H1 (cell line): ENCODE measurements at regions not wholly inside any gene's neighbourhood (a gene's known extent, or its start where the extent isn't known, plus 50 kb on each side); places are given as distances from the start of the nearest gene placed in this dataset.

Experiments used
- BRCA1 ChIP-seq: IDR thresholded peaks from 2 replicates; pipeline ENCODE4 v1.6.1; 2012; ENCODE audit warnings: low read depth, low read length, improper control_type of control experiment
- CHD2 ChIP-seq: IDR thresholded peaks from 2 replicates; pipeline ENCODE4 v1.6.1; 2012; ENCODE audit warnings: low read length, improper control_type of control experiment
- FOSL1 ChIP-seq: IDR thresholded peaks from 2 replicates; pipeline ENCODE4 v1.6.1; 2011; ENCODE audit warnings: mild to moderate bottlenecking, low read depth, low read length, moderate library complexity; ENCODE audit not compliant: insufficient read depth
- GABPA ChIP-seq: IDR thresholded peaks from 2 replicates; pipeline ENCODE4 v1.6.1; 2011; ENCODE audit warnings: mild to moderate bottlenecking, low read length, moderate library complexity, borderline replicate concordance; ENCODE audit not compliant: insufficient read depth
- MAFK ChIP-seq: IDR thresholded peaks from 2 replicates; pipeline ENCODE4 v1.6.1; 2012; ENCODE audit warnings: low read depth, mild to moderate bottlenecking, improper control_type of control experiment, low read length
- POLR2A ChIP-seq, 2 experiments: IDR thresholded peaks; 1 replicate in 1 of 2; 2 replicates in 1 of 2; pipeline ENCODE4 v1.6.1; 2011; ENCODE audit warnings: low read depth in 2 of 2, low read length in 2 of 2, mild to moderate bottlenecking in 2 of 2; ENCODE audit errors: control extremely low read depth in 1 of 2
- SRF ChIP-seq: IDR thresholded peaks from 2 replicates; pipeline ENCODE4 v1.6.1; 2011; ENCODE audit warnings: mild to moderate bottlenecking, low read depth, low read length, moderate library complexity
- TF ChIP-seq, protein P1 (sequence below), 3 experiments: IDR thresholded peaks; 1 replicate in 2 of 3; 2 replicates in 1 of 3; pipeline versions ENCODE4 v1.5.1 to v1.6.1; 2011; ENCODE audit warnings: low read length in 3 of 3, mild to moderate bottlenecking in 3 of 3, inconsistent platforms in 2 of 3, low read depth in 1 of 3, moderate library complexity in 1 of 3; ENCODE audit not compliant: insufficient read depth in 1 of 3; ENCODE audit errors: control extremely low read depth in 1 of 3
- TF ChIP-seq, protein P2 (sequence below): IDR thresholded peaks from 2 replicates; pipeline ENCODE4 v1.6.1; 2011; ENCODE audit warnings: low read length, improper control_type of control experiment

GRCh38 chr2:180099308-180099707 lies 92.2 kb upstream of the CWC22 start:
- TF ChIP-seq BRCA1 (no peak), GABPA (no peak), MAFK (no peak), POLR2A (IDR thresholded peaks at IDR 0.05; ENCODE audit: control extremely low read depth in 1 of 2, low read depth in 2 of 2, low read length in 2 of 2) (no peak), SRF (no peak), CHD2 (no peak), FOSL1 (no peak)
- TF ChIP-seq, protein P1, sequence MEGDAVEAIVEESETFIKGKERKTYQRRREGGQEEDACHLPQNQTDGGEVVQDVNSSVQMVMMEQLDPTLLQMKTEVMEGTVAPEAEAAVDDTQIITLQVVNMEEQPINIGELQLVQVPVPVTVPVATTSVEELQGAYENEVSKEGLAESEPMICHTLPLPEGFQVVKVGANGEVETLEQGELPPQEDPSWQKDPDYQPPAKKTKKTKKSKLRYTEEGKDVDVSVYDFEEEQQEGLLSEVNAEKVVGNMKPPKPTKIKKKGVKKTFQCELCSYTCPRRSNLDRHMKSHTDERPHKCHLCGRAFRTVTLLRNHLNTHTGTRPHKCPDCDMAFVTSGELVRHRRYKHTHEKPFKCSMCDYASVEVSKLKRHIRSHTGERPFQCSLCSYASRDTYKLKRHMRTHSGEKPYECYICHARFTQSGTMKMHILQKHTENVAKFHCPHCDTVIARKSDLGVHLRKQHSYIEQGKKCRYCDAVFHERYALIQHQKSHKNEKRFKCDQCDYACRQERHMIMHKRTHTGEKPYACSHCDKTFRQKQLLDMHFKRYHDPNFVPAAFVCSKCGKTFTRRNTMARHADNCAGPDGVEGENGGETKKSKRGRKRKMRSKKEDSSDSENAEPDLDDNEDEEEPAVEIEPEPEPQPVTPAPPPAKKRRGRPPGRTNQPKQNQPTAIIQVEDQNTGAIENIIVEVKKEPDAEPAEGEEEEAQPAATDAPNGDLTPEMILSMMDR (IDR thresholded peaks at IDR 0.05; ENCODE audit: control extremely low read depth in 1 of 3, insufficient read depth in 1 of 3, low read depth in 1 of 3, low read length in 3 of 3): no peak
- TF ChIP-seq, protein P2, sequence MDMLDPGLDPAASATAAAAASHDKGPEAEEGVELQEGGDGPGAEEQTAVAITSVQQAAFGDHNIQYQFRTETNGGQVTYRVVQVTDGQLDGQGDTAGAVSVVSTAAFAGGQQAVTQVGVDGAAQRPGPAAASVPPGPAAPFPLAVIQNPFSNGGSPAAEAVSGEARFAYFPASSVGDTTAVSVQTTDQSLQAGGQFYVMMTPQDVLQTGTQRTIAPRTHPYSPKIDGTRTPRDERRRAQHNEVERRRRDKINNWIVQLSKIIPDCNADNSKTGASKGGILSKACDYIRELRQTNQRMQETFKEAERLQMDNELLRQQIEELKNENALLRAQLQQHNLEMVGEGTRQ: no peak
